ENCODE measurements at regions not wholly inside any gene's neighbourhood (a gene's known extent, or its start where the extent isn't known, plus 50 kb on each side); places are given as distances from the start of the nearest gene placed in this dataset.

GRCh38 chr3:94258851-94259250 is 196.0 kb downstream of the NSUN3 start:
- DNase-seq (ENCODE audit: low read depth), result no peak

GRCh38 chr3:94259291-94259690 is 196.4 kb downstream of the NSUN3 start:
- no peak for DNase-seq (ENCODE audit: low read depth)

GRCh38 chr3:94269763-94270162 is 206.9 kb downstream of the NSUN3 start:
- DNase-seq (ENCODE audit: low read depth), result no peak

- no peak for DNase-seq (ENCODE audit: low read depth)
Observed at GRCh38 chr3:94272016-94272415, 209.2 kb downstream of the NSUN3 start.

- no peak for DNase-seq (ENCODE audit: low read depth)
Observed at GRCh38 chr3:94280958-94281357, 218.1 kb downstream of the NSUN3 start.

GRCh38 chr3:94285872-94286271 is 223.0 kb downstream of the NSUN3 start:
- no peak for DNase-seq (ENCODE audit: low read depth)

- no peak for DNase-seq (ENCODE audit: low read depth)
Observed at GRCh38 chr3:94291686-94292085, 228.8 kb downstream of the NSUN3 start.

GRCh38 chr3:94292151-94292550 is 229.3 kb downstream of the NSUN3 start:
- DNase-seq (ENCODE audit: low read depth), result no peak

GRCh38 chr3:94293793-94294195 is 230.9 kb downstream of the NSUN3 start:
- DNase-seq (ENCODE audit: low read depth), result no peak

- no peak for DNase-seq (ENCODE audit: low read depth)
Observed at GRCh38 chr3:94294806-94295205, 231.9 kb downstream of the NSUN3 start.

- no peak for DNase-seq (ENCODE audit: low read depth)
Observed at GRCh38 chr3:94299716-94300115, 236.9 kb downstream of the NSUN3 start.

- no peak for DNase-seq (ENCODE audit: low read depth)
Observed at GRCh38 chr3:94301366-94301765, 238.5 kb downstream of the NSUN3 start.

GRCh38 chr3:94303266-94303665 is 240.4 kb downstream of the NSUN3 start:
- no peak for DNase-seq (ENCODE audit: low read depth)

- DNase-seq (ENCODE audit: low read depth), result no peak
Observed at GRCh38 chr3:94303897-94304296, 241.0 kb downstream of the NSUN3 start.

GRCh38 chr3:94304954-94305353 is 242.1 kb downstream of the NSUN3 start:
- no peak for DNase-seq (ENCODE audit: low read depth)

- no peak for DNase-seq (ENCODE audit: low read depth)
Observed at GRCh38 chr3:94305835-94306611, 243.2 kb downstream of the NSUN3 start.

- no peak for DNase-seq (ENCODE audit: low read depth)
Observed at GRCh38 chr3:94307588-94307987, 244.7 kb downstream of the NSUN3 start.

- DNase-seq (ENCODE audit: low read depth), result no peak
Observed at GRCh38 chr3:94308767-94309166, 245.9 kb downstream of the NSUN3 start.

- DNase-seq (ENCODE audit: low read depth), result no peak
Observed at GRCh38 chr3:94310341-94311135, 247.7 kb downstream of the NSUN3 start.

GRCh38 chr3:94311651-94312050 is 248.8 kb downstream of the NSUN3 start:
- DNase-seq (ENCODE audit: low read depth), result no peak

- no peak for DNase-seq (ENCODE audit: low read depth)
Observed at GRCh38 chr3:94314218-94314883, 251.5 kb downstream of the NSUN3 start.

- DNase-seq (ENCODE audit: low read depth), result no peak
Observed at GRCh38 chr3:94317017-94317416, 254.2 kb downstream of the NSUN3 start.

GRCh38 chr3:94323596-94323995 is 260.7 kb downstream of the NSUN3 start:
- no peak for DNase-seq (ENCODE audit: low read depth)
